Activated B cell treated with CpG ODN at 0.5 μM for 24 hours (primary cell): ENCODE measurements at regions not wholly inside any gene's neighbourhood (a gene's known extent, or its start where the extent isn't known, plus 50 kb on each side); places are given as distances from the start of the nearest gene placed in this dataset.

Experiments used
- ATAC-seq: fragments of 200-7000 bp; cut with Tn5 transposase; one replicate; pipeline ENCODE4 v1.10.0; 2021; ENCODE audit warnings: low read depth, mild to moderate bottlenecking, moderate library complexity
- CTCF ChIA-PET: fragments of 350-600 bp; sonication (Branson Sonifier 250); formaldehyde crosslinking; loops from one replicate; lab custom pipeline; 2021; ENCODE audit warnings: antibody characterized with exemption; lab: Charles Lee
- POLR2A ChIA-PET: fragments of 350-600 bp; sonication (Branson Sonifier 250); formaldehyde crosslinking; loops from one replicate; lab custom pipeline; 2021; ENCODE audit warnings: antibody characterized with exemption; lab: Charles Lee
- DNase-seq: peaks from one replicate; pipeline ENCODE4 v3.0.0; 2022
- H3K27ac Mint-ChIP-seq: one replicate; pipeline ENCODE4 v1.8.0; 2020; ENCODE audit warnings: mixed read lengths
- H3K27me3 Mint-ChIP-seq: one replicate; pipeline ENCODE4 v1.8.0; 2021; ENCODE audit warnings: mixed read lengths
- H3K36me3 Mint-ChIP-seq: one replicate; pipeline ENCODE4 v1.8.0; 2021; ENCODE audit warnings: low read depth, mixed read lengths
- H3K4me1 Mint-ChIP-seq: one replicate; pipeline ENCODE4 v1.8.0; 2021; ENCODE audit warnings: mixed read lengths
- H3K4me3 Mint-ChIP-seq: one replicate; pipeline ENCODE4 v1.8.0; 2020; ENCODE audit warnings: mild to moderate bottlenecking, mixed read lengths
- H3K9me3 Mint-ChIP-seq: one replicate; pipeline ENCODE4 v1.8.0; 2020; ENCODE audit warnings: mixed read lengths
- CTCF ChIP-seq: fragments of 200-600 bp; IDR thresholded peaks from one replicate; pipeline ENCODE4 v1.8.0; 2022; ENCODE audit warnings: antibody characterized with exemption, mild to moderate bottlenecking
- intact Hi-C: fragments of 100-400 bp; cut with micrococcal nuclease; formaldehyde crosslinking; loops from one replicate; pipeline ENCODE4 v1.15.1; 2024

GRCh38 chr10:113442336-113442735 is 110.5 kb upstream of the HABP2 start:
- H3K9me3 Mint-ChIP-seq: no peaks in the 10 kb centered on the region
- ATAC-seq (no peak), DNase-seq (no peak)
- no peaks in the 10 kb centered on the region for H3K36me3 Mint-ChIP-seq
- no peak overlapping the region for H3K4me3 Mint-ChIP-seq
- TF ChIP-seq CTCF: no peak
- no peaks in the 10 kb centered on the region for H3K4me1 Mint-ChIP-seq
- ChIA-PET CTCF (no interaction called here), POLR2A (no interaction called here)
- H3K27me3 Mint-ChIP-seq: peaks cover 10% of the 10 kb centered on the region
- H3K27ac Mint-ChIP-seq: no peak overlapping the region
- intact Hi-C loops: no loop called here

GRCh38 chr10:113443141-113443925 is 109.5 kb upstream of the HABP2 start:
- TF ChIP-seq CTCF: no peak
- Mint-ChIP-seq H3K4me1 (no peaks in the 10 kb centered on the region), H3K27me3 (peaks cover 10% of the 10 kb centered on the region), H3K27ac (no peak overlapping the region), H3K9me3 (no peaks in the 10 kb centered on the region), H3K4me3 (no peak overlapping the region), H3K36me3 (no peaks in the 10 kb centered on the region)
- CTCF ChIA-PET: no interaction called here
- POLR2A ChIA-PET: no interaction called here
- intact Hi-C loops: no loop called here
- DNase-seq: no peak
- no peak for ATAC-seq

- ChIA-PET CTCF (interaction anchor here (1.4 kb wide), 1 partner anchor 10 kb away, joined by 4 read pairs; no protein-coding TSS in a partner anchor), POLR2A (no interaction called here)
- DNase-seq (no peak), ATAC-seq (no peak)
- no peaks in the 10 kb centered on the region for H3K9me3 Mint-ChIP-seq
- no peak overlapping the region for H3K27ac Mint-ChIP-seq
- TF ChIP-seq CTCF: no peak
- H3K4me1 Mint-ChIP-seq: no peaks in the 10 kb centered on the region
- no peak overlapping the region for H3K4me3 Mint-ChIP-seq
- intact Hi-C loops: no loop called here
- H3K36me3 Mint-ChIP-seq: no peaks in the 10 kb centered on the region
- H3K27me3 Mint-ChIP-seq: peaks cover 13% of the 10 kb centered on the region
Measured at GRCh38 chr10:113444766-113445365, 108.0 kb upstream of the HABP2 start.

- Mint-ChIP-seq H3K4me1 (no peaks in the 10 kb centered on the region), H3K4me3 (no peak overlapping the region), H3K27ac (no peak overlapping the region), H3K9me3 (no peaks in the 10 kb centered on the region), H3K36me3 (no peaks in the 10 kb centered on the region), H3K27me3 (peaks cover 10% of the 10 kb centered on the region)
- ATAC-seq (no peak), DNase-seq (no peak)
- TF ChIP-seq CTCF: no peak
- ChIA-PET CTCF (interaction anchor here (1.4 kb wide), 1 partner anchor 9 kb away, joined by 4 read pairs; no protein-coding TSS in a partner anchor), POLR2A (no interaction called here)
- intact Hi-C loops: no loop called here
Measured at GRCh38 chr10:113445736-113446135, 107.1 kb upstream of the HABP2 start.

- H3K4me1 Mint-ChIP-seq: no peaks in the 10 kb centered on the region
- ChIA-PET POLR2A (no interaction called here), CTCF (no interaction called here)
- H3K27me3 Mint-ChIP-seq: peaks cover 10% of the 10 kb centered on the region
- TF ChIP-seq CTCF: no peak
- ATAC-seq: no peak
- DNase-seq: no peak
- no peaks in the 10 kb centered on the region for H3K9me3 Mint-ChIP-seq
- no peaks in the 10 kb centered on the region for H3K36me3 Mint-ChIP-seq
- no peak overlapping the region for H3K27ac Mint-ChIP-seq
- no peak overlapping the region for H3K4me3 Mint-ChIP-seq
- intact Hi-C loops: no loop called here
Measured at GRCh38 chr10:113446739-113447138, 106.1 kb upstream of the HABP2 start.
